Kidney epithelial cell (primary cell): ENCODE measurements at regions not wholly inside any gene's neighbourhood (a gene's known extent, or its start where the extent isn't known, plus 50 kb on each side); places are given as distances from the start of the nearest gene placed in this dataset.
"Not testable (repeated sequence)": the region's sequence is repeated elsewhere in the genome, so short reads cannot be mapped to it uniquely, and the experiment has no call there.

ENCODE experiments used
- DNase-seq: peaks from one replicate; pipeline ENCODE4 v3.0.0-alpha.2; 2010; ENCODE audit warnings: low read depth
- H3K27me3 ChIP-seq: 2 replicates; pipeline ENCODE4 v1.6.0; 2011; ENCODE audit warnings: low read length; ENCODE audit not compliant: control insufficient read depth, insufficient read depth
- H3K36me3 ChIP-seq: 2 replicates; pipeline ENCODE4 v1.5.1; 2011; ENCODE audit warnings: low read length; ENCODE audit not compliant: control insufficient read depth, insufficient read depth
- H3K4me3 ChIP-seq: 2 replicates; pipeline ENCODE4 v1.5.1; 2011; ENCODE audit warnings: low read depth, mild to moderate bottlenecking, control low read depth, low read length
- CTCF ChIP-seq: IDR thresholded peaks from 2 replicates; pipeline ENCODE4 v1.5.1; 2011; ENCODE audit warnings: mild to moderate bottlenecking, moderate library complexity, low read length, control low read depth, inconsistent platforms; ENCODE audit not compliant: insufficient read depth, poor library complexity, severe bottlenecking

GRCh38 chr5:113703266-113703665, 189.8 kb downstream of the YTHDC2 start:
- DNase-seq, result no peak
- no peaks in the 10 kb centered on the region for H3K36me3 ChIP-seq
- no peaks in the 10 kb centered on the region for H3K27me3 ChIP-seq
- no peak overlapping the region for H3K4me3 ChIP-seq
- no peak for TF ChIP-seq CTCF

- TF ChIP-seq CTCF, result no peak
- H3K27me3 ChIP-seq, result no peaks in the 10 kb centered on the region
- H3K36me3 ChIP-seq, result no peaks in the 10 kb centered on the region
- no peak for DNase-seq
- H3K4me3 ChIP-seq, result no peak overlapping the region
Observed at GRCh38 chr5:113705657-113706056, 192.2 kb downstream of the YTHDC2 start.

- Histone ChIP-seq H3K36me3 (no peaks in the 10 kb centered on the region), H3K27me3 (no peaks in the 10 kb centered on the region), H3K4me3 (no peak overlapping the region)
- TF ChIP-seq CTCF, result no peak
- DNase-seq, result no peak
Observed at GRCh38 chr5:113713051-113713450, 199.6 kb downstream of the YTHDC2 start.

- DNase-seq, H3K4me3 ChIP-seq, H3K27me3 ChIP-seq, H3K36me3 ChIP-seq: not testable (repeated sequence)
Observed at GRCh38 chr5:113715921-113716320, 202.4 kb downstream of the YTHDC2 start.

GRCh38 chr5:113719549-113719948, 206.1 kb downstream of the YTHDC2 start:
- DNase-seq, result no peak
- TF ChIP-seq CTCF, result no peak
- H3K27me3 ChIP-seq, result no peaks in the 10 kb centered on the region

GRCh38 chr5:113721171-113721570, 207.7 kb downstream of the YTHDC2 start:
- TF ChIP-seq CTCF, result no peak
- no peak for DNase-seq
- no peaks in the 10 kb centered on the region for H3K36me3 ChIP-seq
- no peak overlapping the region for H3K4me3 ChIP-seq
- H3K27me3 ChIP-seq, result no peaks in the 10 kb centered on the region

More at GRCh38 chr5:113719549-113719948, 206.1 kb downstream of the YTHDC2 start:
- H3K36me3 ChIP-seq, result no peaks in the 10 kb centered on the region
- H3K4me3 ChIP-seq, result no peak overlapping the region
